A549 (cell line): ENCODE measurements at regions not wholly inside any gene's neighbourhood (a gene's known extent, or its start where the extent isn't known, plus 50 kb on each side); places are given as distances from the start of the nearest gene placed in this dataset.

Experiments
- ATAC-seq, 2 experiments: fragments of 200-7000 bp in 1 of 2; fragments of >200 bp in 1 of 2; cut with Nextera tagmentation in 1 of 2; cut with Tn5 transposase in 1 of 2; 3 replicates each; pipeline versions ENCODE4 v1.8.0 to v1.9.1; 2018 to 2020; ENCODE audit warnings: mild to moderate bottlenecking in 1 of 2, moderate library complexity in 1 of 2
- CTCF ChIA-PET: fragments of 300-600 bp; sonication (Branson Sonifier 250); formaldehyde crosslinking; extraction: SDS; loops from one replicate; lab custom pipeline; 2021; ENCODE audit warnings: antibody characterized with exemption, inconsistent platforms; lab: Yijun Ruan, JAX
- POLR2A ChIA-PET: fragments of 350-600 bp; formaldehyde crosslinking; extraction: SDS; loops from one replicate; lab custom pipeline; 2021; ENCODE audit warnings: antibody characterized with exemption, inconsistent platforms; lab: Yijun Ruan, JAX
- DNase-seq, 2 experiments: peaks; one replicate each; pipeline versions ENCODE4 v3.0.0 to v3.0.0-alpha.2; 2011 to 2016; ENCODE audit warnings: low read depth in 1 of 2, low spot score in 1 of 2
- FAIRE-seq: peaks from 2 replicates; lab custom pipeline; 2011; peaks lifted over from hg19 to GRCh38; lab: Jason Lieb, UNC
- H3K27ac ChIP-seq, 2 experiments: fragments of >200 bp; sonication (Bioruptor Twin); formaldehyde crosslinking; 3 replicates each; pipeline ENCODE4 v1.5.1; 2016 to 2017
- H3K4me1 ChIP-seq: fragments of >200 bp; sonication (Bioruptor Twin); formaldehyde crosslinking; 3 replicates; pipeline ENCODE4 v1.6.1; 2016
- H3K4me2 ChIP-seq: fragments of >200 bp; sonication (Bioruptor Twin); formaldehyde crosslinking; 3 replicates; pipeline ENCODE4 v1.6.1; 2016
- H3K4me3 ChIP-seq: fragments of >200 bp; sonication (Bioruptor Twin); formaldehyde crosslinking; 3 replicates; pipeline ENCODE4 v1.5.1; 2016
- H3K9me3 ChIP-seq: fragments of >200 bp; sonication (Bioruptor Twin); formaldehyde crosslinking; 3 replicates; pipeline ENCODE4 v1.6.1; 2016
- BCL3 ChIP-seq: fragments of >200 bp; sonication (Bioruptor Twin); formaldehyde crosslinking; IDR thresholded peaks from 3 replicates; pipeline ENCODE4 v1.6.1; 2016
- CHD2 ChIP-seq: fragments of 150-350 bp; IDR thresholded peaks from 2 replicates; pipeline ENCODE4 v1.6.1; 2014; ENCODE audit warnings: low read length; ENCODE audit not compliant: partially characterized antibody
- CHD4 ChIP-seq: fragments of 200-600 bp; sonication (generic); IDR thresholded peaks from 2 replicates; pipeline ENCODE4 v1.6.1; 2016; ENCODE audit warnings: antibody characterized with exemption, mild to moderate bottlenecking, borderline replicate concordance
- E2F6 ChIP-seq: IDR thresholded peaks from 2 replicates; pipeline ENCODE4 v1.6.1; 2012; ENCODE audit warnings: low read depth, borderline replicate concordance
- EP300 ChIP-seq, 2 experiments: fragments of >200 bp; sonication (Bioruptor Twin); formaldehyde crosslinking; IDR thresholded peaks; 2 replicates in 1 of 2; 3 replicates in 1 of 2; pipeline ENCODE4 v1.6.1; 2016 to 2017
- ESRRA ChIP-seq: fragments of 150-350 bp; IDR thresholded peaks from 2 replicates; pipeline ENCODE4 v1.6.1; 2014; ENCODE audit warnings: mild to moderate bottlenecking, low read length, borderline replicate concordance
- FOSB ChIP-seq: fragments of 250-450 bp; sonication (Bioruptor Pico); IDR thresholded peaks from 2 replicates; pipeline ENCODE4 v1.5.0; 2020; ENCODE audit warnings: mild to moderate bottlenecking, moderate library complexity
- FOXS1 ChIP-seq: fragments of 250-450 bp; sonication (Bioruptor Pico); IDR thresholded peaks from 2 replicates; pipeline ENCODE4 v1.5.0; 2020; ENCODE audit warnings: mild to moderate bottlenecking, moderate library complexity
- HEYL ChIP-seq: fragments of 250-450 bp; sonication (Bioruptor Pico); IDR thresholded peaks from 2 replicates; pipeline ENCODE4 v1.8.0; 2021; ENCODE audit warnings: mild to moderate bottlenecking, moderate library complexity
- HMGXB4 ChIP-seq: fragments of 250-450 bp; sonication (Bioruptor Pico); IDR thresholded peaks from 2 replicates; pipeline ENCODE4 v1.5.0; 2021; ENCODE audit warnings: mild to moderate bottlenecking, moderate library complexity, borderline replicate concordance
- JUNB ChIP-seq: fragments of >200 bp; sonication (Bioruptor Twin); formaldehyde crosslinking; IDR thresholded peaks from 2 replicates; pipeline ENCODE4 v1.6.1; 2016
- MAFK ChIP-seq: fragments of 450-650 bp; IDR thresholded peaks from 2 replicates; pipeline ENCODE4 v1.6.1; 2014; ENCODE audit not compliant: partially characterized antibody
- MAX ChIP-seq: IDR thresholded peaks from 2 replicates; pipeline ENCODE4 v1.6.1; 2012
- MYC ChIP-seq: IDR thresholded peaks from 2 replicates; pipeline ENCODE4 v1.6.1; 2012; ENCODE audit warnings: mild to moderate bottlenecking, inconsistent platforms, low read length, improper control_type of control experiment, borderline replicate concordance
- NFE2L2 ChIP-seq: fragments of 150-350 bp; conservative IDR thresholded peaks from 2 replicates; pipeline ENCODE4 v1.6.1; 2014; ENCODE audit warnings: low read length
- NR3C1 ChIP-seq: fragments of >200 bp; sonication (Bioruptor Twin); formaldehyde crosslinking; IDR thresholded peaks from 3 replicates; pipeline ENCODE4 v1.6.1; 2017
- PBX3 ChIP-seq: IDR thresholded peaks from 2 replicates; pipeline ENCODE4 v1.6.1; 2012
- RAD21 ChIP-seq, 2 experiments: fragments of >200 bp in 1 of 2; sonication (Bioruptor Twin) in 1 of 2; formaldehyde crosslinking in 1 of 2; IDR thresholded peaks in 1 of 2; conservative IDR thresholded peaks in 1 of 2; 2 replicates in 1 of 2; 3 replicates in 1 of 2; pipeline ENCODE4 v1.6.1; 2012 to 2018; ENCODE audit warnings: inconsistent platforms in 1 of 2
- RCOR1 ChIP-seq: fragments of 150-350 bp; IDR thresholded peaks from 2 replicates; pipeline ENCODE4 v1.6.1; 2014; ENCODE audit warnings: antibody characterized with exemption, low read length, low read depth
- TFCP2L1 ChIP-seq: fragments of 250-450 bp; sonication (Bioruptor Pico); IDR thresholded peaks from 2 replicates; pipeline ENCODE4 v1.5.0; 2021; ENCODE audit warnings: mild to moderate bottlenecking
- ZC3H11A ChIP-seq: fragments of 450-650 bp; IDR thresholded peaks from 2 replicates; pipeline ENCODE4 v1.6.1; 2014; ENCODE audit warnings: antibody characterized with exemption, mild to moderate bottlenecking
- WGBS: methylation state at CpG from one replicate; pipeline ENCODE4 v1.1.6; 2017; ENCODE audit errors: missing lambda C conversion rate; 5-methylcytosine and 5-hydroxymethylcytosine counted together
- TF ChIP-seq, protein P1 (sequence below): fragments of 250-450 bp; sonication (Bioruptor Pico); IDR thresholded peaks from 2 replicates; pipeline ENCODE4 v1.5.0; 2020; ENCODE audit warnings: low read depth, mild to moderate bottlenecking, moderate library complexity

- no peaks in the 10 kb centered on the region for H3K9me3 ChIP-seq
- no peak for ATAC-seq
- no peak for DNase-seq
- CTCF ChIA-PET: no interaction called here
- FAIRE-seq: no peak
- H3K27ac ChIP-seq: no peak overlapping the region
- WGBS: 87% methylated on average over 3 of the region's 3 CpGs
- TF ChIP-seq MYC: no peak
- TF ChIP-seq MAFK: peak; percentile 33
- TF ChIP-seq RAD21 (conservative IDR thresholded peaks at IDR 0.05 in 1 of 2, IDR thresholded peaks at IDR 0.05 in 1 of 2): no peak
- no peaks in the 10 kb centered on the region for H3K4me1 ChIP-seq
- H3K4me2 ChIP-seq: no peak overlapping the region
- POLR2A ChIA-PET: no interaction called here
- H3K4me3 ChIP-seq: no peak overlapping the region
Measured at GRCh38 chr7:24502135-24502488, 71.1 kb upstream of the PALS2 start.

DNA sequence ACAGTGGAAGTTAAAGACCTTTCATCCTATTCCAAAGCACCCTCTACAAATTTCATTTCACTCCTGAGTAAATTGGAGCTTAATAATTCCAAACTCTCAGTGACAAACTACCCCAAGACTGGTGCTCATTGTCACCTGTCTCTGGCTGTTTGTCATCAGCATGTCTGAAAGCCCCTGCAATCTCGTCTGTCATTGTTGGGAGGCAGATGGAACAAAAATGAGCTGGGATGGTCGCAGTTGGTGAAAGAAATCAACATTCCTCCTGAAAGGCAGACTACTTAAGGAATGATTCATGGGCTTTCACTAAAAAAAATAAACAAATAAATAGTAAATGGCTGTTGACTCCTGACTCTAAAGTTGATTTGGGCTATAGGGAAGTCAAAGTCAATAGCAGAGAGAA is 69.7 kb upstream of the PALS2 start:
- no peak overlapping the region for H3K4me2 ChIP-seq
- no peak overlapping the region for H3K4me3 ChIP-seq
- CTCF ChIA-PET: interaction anchor here (0.9 to 1.0 kb wide), 2 partner anchors 47 to 135 kb away, joined by 4 read pairs; no protein-coding TSS in a partner anchor
- POLR2A ChIA-PET: no interaction called here
- no peak for ATAC-seq
- no peaks in the 10 kb centered on the region for H3K9me3 ChIP-seq
- H3K4me1 ChIP-seq: no peaks in the 10 kb centered on the region
- WGBS: 46% methylated on average over 2 of the region's 2 CpGs
- H3K27ac ChIP-seq: no peak overlapping the region
- no peak for FAIRE-seq
- DNase-seq: no peak
- no peak for TF ChIP-seq JUNB
- TF ChIP-seq MAX: no peak
- TF ChIP-seq NR3C1: no peak
- TF ChIP-seq, protein P1, sequence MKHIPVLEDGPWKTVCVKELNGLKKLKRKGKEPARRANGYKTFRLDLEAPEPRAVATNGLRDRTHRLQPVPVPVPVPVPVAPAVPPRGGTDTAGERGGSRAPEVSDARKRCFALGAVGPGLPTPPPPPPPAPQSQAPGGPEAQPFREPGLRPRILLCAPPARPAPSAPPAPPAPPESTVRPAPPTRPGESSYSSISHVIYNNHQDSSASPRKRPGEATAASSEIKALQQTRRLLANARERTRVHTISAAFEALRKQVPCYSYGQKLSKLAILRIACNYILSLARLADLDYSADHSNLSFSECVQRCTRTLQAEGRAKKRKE (CRISPR knock-in tag): no peak
- no peak for TF ChIP-seq HMGXB4 (CRISPR knock-in tag)
- no peak for TF ChIP-seq TFCP2L1 (CRISPR knock-in tag)
- no peak for TF ChIP-seq BCL3
- no peak for TF ChIP-seq CHD2
- no peak for TF ChIP-seq FOXS1 (CRISPR knock-in tag)
- no peak for TF ChIP-seq ESRRA
- no peak for TF ChIP-seq FOSB (CRISPR knock-in tag)
- no peak for TF ChIP-seq ZC3H11A
- TF ChIP-seq EP300 (IDR thresholded peaks at IDR 0.05): no peak
- no peak for TF ChIP-seq CHD4
- TF ChIP-seq NFE2L2: no peak
- TF ChIP-seq E2F6: no peak
- no peak for TF ChIP-seq PBX3
- TF ChIP-seq RCOR1: no peak
- no peak for TF ChIP-seq HEYL (CRISPR knock-in tag)
